ENCODE measurements at regions not wholly inside any gene's neighbourhood (a gene's known extent, or its start where the extent isn't known, plus 50 kb on each side); places are given as distances from the start of the nearest gene placed in this dataset.
"Not testable (repeated sequence)": the region's sequence is repeated elsewhere in the genome, so short reads cannot be mapped to it uniquely, and the experiment has no call there.

DNA sequence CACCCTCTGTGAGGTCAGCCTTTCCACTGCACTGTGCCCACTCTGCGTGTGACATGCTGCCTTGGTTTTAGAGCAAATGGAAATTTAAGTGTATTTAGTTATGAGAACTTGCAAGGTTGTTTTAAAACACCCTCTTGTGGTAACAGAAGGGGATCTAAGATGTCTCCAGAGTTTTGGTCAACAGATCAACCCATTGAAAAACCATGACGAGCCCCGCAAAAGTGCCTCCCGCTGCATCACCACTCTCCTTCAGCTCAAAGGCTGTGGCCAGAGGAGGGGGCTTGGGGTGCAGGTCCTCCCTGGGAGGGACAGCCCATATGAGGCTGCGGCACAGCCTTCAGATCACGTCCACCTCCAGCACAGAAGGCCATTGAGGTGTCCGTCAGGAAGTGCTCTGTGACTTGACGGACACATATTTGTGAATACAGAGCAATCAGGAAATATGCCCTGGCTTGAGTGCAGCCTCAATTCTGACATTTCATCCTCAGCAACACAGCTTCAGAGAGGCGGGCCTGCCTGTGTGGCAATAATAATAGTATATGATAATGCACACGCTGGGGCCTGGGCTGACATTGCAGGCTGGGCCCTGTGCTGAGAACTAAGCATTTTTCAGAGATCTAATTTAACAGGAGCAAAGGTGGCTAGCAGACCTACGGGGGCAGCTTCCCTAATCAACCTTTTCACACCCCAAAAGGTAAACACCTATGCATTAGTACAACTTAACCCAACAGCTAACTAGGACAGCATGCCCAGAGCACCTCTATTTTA is 213.9 kb downstream of the ANAPC1 start:
- Mint-ChIP-seq H3K9me3 (no peaks in the 10 kb centered on the region), H3K4me1 (no peaks in the 10 kb centered on the region), H3K4me3 (no peak overlapping the region), H3K27ac (no peak overlapping the region), H3K36me3 (ENCODE audit: low read depth) (no peaks in the 10 kb centered on the region), H3K27me3 (no peaks in the 10 kb centered on the region)
- DNase-seq (no peak), ATAC-seq (ENCODE audit: low read depth) (no peak)
- TF ChIP-seq, protein P1, sequence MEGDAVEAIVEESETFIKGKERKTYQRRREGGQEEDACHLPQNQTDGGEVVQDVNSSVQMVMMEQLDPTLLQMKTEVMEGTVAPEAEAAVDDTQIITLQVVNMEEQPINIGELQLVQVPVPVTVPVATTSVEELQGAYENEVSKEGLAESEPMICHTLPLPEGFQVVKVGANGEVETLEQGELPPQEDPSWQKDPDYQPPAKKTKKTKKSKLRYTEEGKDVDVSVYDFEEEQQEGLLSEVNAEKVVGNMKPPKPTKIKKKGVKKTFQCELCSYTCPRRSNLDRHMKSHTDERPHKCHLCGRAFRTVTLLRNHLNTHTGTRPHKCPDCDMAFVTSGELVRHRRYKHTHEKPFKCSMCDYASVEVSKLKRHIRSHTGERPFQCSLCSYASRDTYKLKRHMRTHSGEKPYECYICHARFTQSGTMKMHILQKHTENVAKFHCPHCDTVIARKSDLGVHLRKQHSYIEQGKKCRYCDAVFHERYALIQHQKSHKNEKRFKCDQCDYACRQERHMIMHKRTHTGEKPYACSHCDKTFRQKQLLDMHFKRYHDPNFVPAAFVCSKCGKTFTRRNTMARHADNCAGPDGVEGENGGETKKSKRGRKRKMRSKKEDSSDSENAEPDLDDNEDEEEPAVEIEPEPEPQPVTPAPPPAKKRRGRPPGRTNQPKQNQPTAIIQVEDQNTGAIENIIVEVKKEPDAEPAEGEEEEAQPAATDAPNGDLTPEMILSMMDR (IDR thresholded peaks at IDR 0.05) = no peak
- POLR2A ChIA-PET = interaction anchor here (0.7 kb wide), 1 partner anchor 33 kb away, joined by 3 read pairs; no protein-coding TSS in a partner anchor
- intact Hi-C loops (cut with micrococcal nuclease) = no loop called here
- CTCF ChIA-PET = no interaction called here

DNA sequence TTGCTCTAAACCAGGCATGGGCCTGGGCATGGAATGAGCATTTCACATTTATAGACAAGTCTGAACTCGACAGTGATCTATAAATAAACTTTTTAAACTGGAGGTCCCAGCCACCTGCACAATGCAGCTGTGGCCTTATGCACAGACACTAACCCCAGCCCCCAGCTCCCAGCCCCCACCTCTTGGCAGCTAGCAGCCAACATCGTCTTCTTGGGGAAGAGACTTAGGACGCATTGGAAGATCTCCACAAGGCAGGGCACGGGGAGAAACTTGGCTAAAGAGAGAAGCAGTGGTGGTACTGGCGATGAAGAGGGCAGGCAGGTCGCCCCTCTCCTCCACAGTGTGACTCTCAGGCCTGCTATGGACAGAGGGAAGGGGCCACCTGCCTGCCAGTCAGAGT is 213.2 kb downstream of the ANAPC1 start:
- Mint-ChIP-seq H3K27ac (no peak overlapping the region), H3K9me3 (no peaks in the 10 kb centered on the region), H3K27me3 (no peaks in the 10 kb centered on the region), H3K36me3 (ENCODE audit: low read depth) (no peaks in the 10 kb centered on the region), H3K4me3 (no peak overlapping the region), H3K4me1 (peaks cover 2% of the 10 kb centered on the region)
- POLR2A ChIA-PET = no interaction called here
- CTCF ChIA-PET = no interaction called here
- TF ChIP-seq, protein P1 (IDR thresholded peaks at IDR 0.05) = no peak
- no peak for DNase-seq
- intact Hi-C loops (cut with micrococcal nuclease) = no loop called here
- ATAC-seq (ENCODE audit: low read depth) = no peak

DNA sequence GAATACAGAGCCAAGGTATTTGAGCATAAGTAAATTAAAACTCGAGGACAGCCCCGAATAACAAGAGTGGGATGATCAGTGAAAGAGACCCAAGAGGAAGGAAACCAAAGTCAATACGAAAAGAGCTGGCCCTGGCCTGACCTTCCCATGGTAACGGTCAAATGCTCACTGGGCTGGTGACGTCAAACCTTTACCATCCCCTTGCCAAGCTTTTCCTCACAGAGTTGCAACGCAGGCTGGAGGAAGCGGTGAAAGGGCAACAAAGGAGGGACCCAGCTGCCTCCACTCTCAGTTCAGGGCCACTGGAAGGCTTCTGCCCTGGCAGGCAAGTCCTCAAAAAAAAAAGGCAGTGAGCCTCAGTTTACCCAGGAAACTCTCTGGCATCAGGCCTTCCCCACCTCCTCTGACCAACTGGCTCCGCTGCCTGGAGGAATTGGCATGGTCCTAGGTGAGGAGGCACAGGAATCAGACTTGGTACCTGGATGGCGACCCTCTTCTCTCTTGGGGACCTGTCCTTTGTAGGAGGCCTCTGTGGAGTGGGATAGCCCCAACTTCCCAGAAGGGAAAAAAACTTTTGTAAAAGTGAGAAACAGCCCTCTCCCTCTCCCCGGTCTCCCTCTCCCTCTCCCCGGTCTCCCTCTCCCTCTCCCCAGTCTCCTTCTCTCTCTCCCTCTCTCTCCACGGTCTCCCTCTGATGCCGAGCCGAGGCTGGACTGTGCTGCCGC is 212.4 kb downstream of the ANAPC1 start:
- H3K36me3 Mint-ChIP-seq (ENCODE audit: low read depth) = no peaks in the 10 kb centered on the region
- ATAC-seq (ENCODE audit: low read depth) (no peak), DNase-seq (no peak)
- peaks cover 4% of the 10 kb centered on the region for H3K4me1 Mint-ChIP-seq
- H3K27ac Mint-ChIP-seq = no peak overlapping the region
- H3K27me3 Mint-ChIP-seq = no peaks in the 10 kb centered on the region
- no peaks in the 10 kb centered on the region for H3K9me3 Mint-ChIP-seq
- TF ChIP-seq, protein P1 (IDR thresholded peaks at IDR 0.05) = no peak
- ChIA-PET CTCF (no interaction called here), POLR2A (no interaction called here)
- intact Hi-C loops (cut with micrococcal nuclease) = no loop called here
- no peak overlapping the region for H3K4me3 Mint-ChIP-seq

DNA sequence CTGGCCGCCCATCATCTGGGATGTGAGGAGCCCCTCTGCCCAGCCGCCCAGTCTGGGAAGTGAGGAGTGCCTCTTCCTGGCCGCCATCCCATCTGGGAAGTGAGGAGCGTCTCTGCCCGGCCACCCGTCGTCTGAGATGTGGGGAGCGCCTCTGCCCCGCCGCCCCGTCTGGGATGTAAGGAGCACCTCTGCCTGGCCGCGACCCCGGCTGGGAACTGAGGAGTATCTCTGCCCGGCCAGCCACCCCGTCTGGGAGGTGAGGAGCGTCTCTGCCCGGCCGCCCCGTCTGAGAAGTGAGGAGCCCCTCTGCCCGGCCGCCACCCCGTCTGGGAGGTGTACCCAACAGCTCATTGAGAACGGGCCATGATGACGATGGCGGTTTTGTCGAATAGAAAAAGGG is 211.4 kb downstream of the ANAPC1 start:
- intact Hi-C loops (cut with micrococcal nuclease); H3K27ac Mint-ChIP-seq; H3K36me3 Mint-ChIP-seq (ENCODE audit: low read depth); ATAC-seq (ENCODE audit: low read depth); H3K9me3 Mint-ChIP-seq; POLR2A ChIA-PET; H3K4me3 Mint-ChIP-seq; DNase-seq; H3K27me3 Mint-ChIP-seq; H3K4me1 Mint-ChIP-seq; CTCF ChIA-PET: not testable (repeated sequence)

DNA sequence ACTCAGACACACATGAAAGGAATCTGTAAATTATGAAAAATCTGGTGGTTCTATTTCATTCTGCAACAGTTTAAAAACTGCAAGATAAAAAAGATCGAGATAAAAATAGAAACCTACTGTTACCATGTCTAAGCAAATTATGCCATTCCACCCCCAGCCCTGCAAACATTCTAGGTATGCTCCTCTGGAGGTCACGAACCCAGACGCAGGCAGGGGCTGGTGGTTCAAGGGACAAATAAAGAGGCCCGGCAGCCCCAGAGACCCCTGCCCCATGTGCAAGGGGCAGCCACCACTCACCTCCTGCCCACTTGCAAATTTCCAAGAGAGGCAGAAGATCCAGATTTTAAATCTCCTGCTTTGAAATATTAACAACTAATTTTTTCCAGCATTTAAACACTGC is 210.5 kb downstream of the ANAPC1 start:
- H3K9me3 Mint-ChIP-seq = no peaks in the 10 kb centered on the region
- ChIA-PET CTCF (no interaction called here), POLR2A (no interaction called here)
- no peak overlapping the region for H3K27ac Mint-ChIP-seq
- H3K4me1 Mint-ChIP-seq = peaks cover 4% of the 10 kb centered on the region
- no peaks in the 10 kb centered on the region for H3K27me3 Mint-ChIP-seq
- ATAC-seq (ENCODE audit: low read depth) = no peak
- intact Hi-C loops (cut with micrococcal nuclease) = no loop called here
- no peak overlapping the region for H3K4me3 Mint-ChIP-seq
- H3K36me3 Mint-ChIP-seq (ENCODE audit: low read depth) = no peaks in the 10 kb centered on the region
- TF ChIP-seq, protein P1 (IDR thresholded peaks at IDR 0.05) = no peak
- DNase-seq = no peak

All from activated B cell treated with CpG ODN at 0.5 μM for 24 hours (primary cell).